Trophoblast cell (in vitro differentiated cells and primary cell): ENCODE measurements at regions not wholly inside any gene's neighbourhood (a gene's known extent, or its start where the extent isn't known, plus 50 kb on each side); places are given as distances from the start of the nearest gene placed in this dataset.

Experiments
- DNase-seq, 2 donors: peaks; one replicate each; pipeline ENCODE4 v3.0.0-alpha.2; 2016
- H2AFZ ChIP-seq: 2 replicates; pipeline ENCODE4 v1.6.1; 2013; ENCODE audit warnings: low read length, moderate library complexity, mild to moderate bottlenecking; ENCODE audit not compliant: insufficient read depth, poor library complexity
- H2AK5ac ChIP-seq: 2 replicates; pipeline ENCODE4 v1.6.1; 2013; ENCODE audit warnings: mild to moderate bottlenecking, low read length
- H2BK120ac ChIP-seq: 2 replicates; pipeline ENCODE4 v1.6.1; 2013; ENCODE audit warnings: low read length, mild to moderate bottlenecking, moderate library complexity; ENCODE audit not compliant: insufficient read depth, poor library complexity
- H2BK12ac ChIP-seq: 2 replicates; pipeline ENCODE4 v1.6.1; 2013; ENCODE audit warnings: mild to moderate bottlenecking, low read length, moderate library complexity
- H2BK5ac ChIP-seq: 2 replicates; pipeline ENCODE4 v1.6.1; 2013; ENCODE audit warnings: low read length, low read depth, moderate library complexity, mild to moderate bottlenecking; ENCODE audit not compliant: poor library complexity
- H3K14ac ChIP-seq: 2 replicates; pipeline ENCODE4 v1.6.1; 2013; ENCODE audit warnings: mild to moderate bottlenecking, low read length
- H3K18ac ChIP-seq: 2 replicates; pipeline ENCODE4 v1.6.1; 2013; ENCODE audit warnings: mild to moderate bottlenecking, low read length
- H3K23ac ChIP-seq: 2 replicates; pipeline ENCODE4 v1.6.1; 2013; ENCODE audit warnings: low read length
- H3K27ac ChIP-seq: 2 replicates; pipeline ENCODE4 v1.5.1; 2013; ENCODE audit warnings: low read depth, mild to moderate bottlenecking, inconsistent platforms, low read length, moderate library complexity
- H3K27me3 ChIP-seq: 2 replicates; pipeline ENCODE4 v1.6.1; 2013; ENCODE audit warnings: inconsistent platforms, mild to moderate bottlenecking, low read length, moderate library complexity; ENCODE audit not compliant: insufficient read depth
- H3K36me3 ChIP-seq, 2 experiments: 1 replicate in 1 of 2; 2 replicates in 1 of 2; pipeline ENCODE4 v1.6.1; 2013; ENCODE audit warnings: low read length in 2 of 2, mild to moderate bottlenecking in 2 of 2, moderate library complexity in 1 of 2; ENCODE audit not compliant: insufficient read depth in 2 of 2, control insufficient read depth in 1 of 2
- H3K4ac ChIP-seq: 2 replicates; pipeline ENCODE4 v1.6.1; 2013; ENCODE audit warnings: low read depth, mild to moderate bottlenecking, low read length, moderate library complexity
- H3K4me1 ChIP-seq, 2 experiments: 1 replicate in 1 of 2; 2 replicates in 1 of 2; pipeline ENCODE4 v1.6.1; 2013; ENCODE audit warnings: low read length in 2 of 2, mild to moderate bottlenecking in 2 of 2, moderate library complexity in 1 of 2; ENCODE audit not compliant: insufficient read depth in 2 of 2, control insufficient read depth in 1 of 2
- H3K4me2 ChIP-seq: 2 replicates; pipeline ENCODE4 v1.6.1; 2013; ENCODE audit warnings: inconsistent platforms, mild to moderate bottlenecking, low read length, moderate library complexity
- H3K4me3 ChIP-seq: 2 replicates; pipeline ENCODE4 v1.5.1; 2013; ENCODE audit warnings: mild to moderate bottlenecking, low read depth, low read length, inconsistent platforms
- H3K79me1 ChIP-seq: one replicate; pipeline ENCODE4 v1.6.1; 2013; ENCODE audit warnings: low read length
- H3K79me2 ChIP-seq: 2 replicates; pipeline ENCODE4 v1.6.1; 2013; ENCODE audit warnings: low read length, mild to moderate bottlenecking; ENCODE audit not compliant: control insufficient read depth, insufficient read depth, poor library complexity
- H3K9ac ChIP-seq: 2 replicates; pipeline ENCODE4 v1.6.1; 2013; ENCODE audit warnings: mild to moderate bottlenecking, low read length
- H3K9me3 ChIP-seq: 2 replicates; pipeline ENCODE4 v1.6.1; 2013; ENCODE audit warnings: low read depth, mild to moderate bottlenecking, control low read depth, inconsistent platforms, low read length; ENCODE audit not compliant: insufficient read depth
- H4K12ac ChIP-seq: 2 replicates; pipeline ENCODE4 v1.6.1; 2013; ENCODE audit warnings: low read depth, mild to moderate bottlenecking, low read length, moderate library complexity
- H4K8ac ChIP-seq: 2 replicates; pipeline ENCODE4 v1.6.1; 2013; ENCODE audit warnings: low read depth, mild to moderate bottlenecking, low read length, moderate library complexity
- H4K91ac ChIP-seq: one replicate; pipeline ENCODE4 v1.6.1; 2013; ENCODE audit warnings: low read depth, mild to moderate bottlenecking, low read length, moderate library complexity
- WGBS: extraction: QIAGEN DNeasy Blood & Tissue Kit; methylation state at CpG from one replicate; pipeline ENCODE4 v1.1.7; 2013; ENCODE audit warnings: missing lambda C conversion rate; ENCODE audit not compliant: insufficient read length, insufficient coverage; ENCODE audit errors: extremely low coverage; 5-methylcytosine and 5-hydroxymethylcytosine counted together

GRCh38 chr9:111222757-111223156 lies 107.3 kb downstream of the OR2K2 start:
- H2BK12ac ChIP-seq = no peak overlapping the region

DNA sequence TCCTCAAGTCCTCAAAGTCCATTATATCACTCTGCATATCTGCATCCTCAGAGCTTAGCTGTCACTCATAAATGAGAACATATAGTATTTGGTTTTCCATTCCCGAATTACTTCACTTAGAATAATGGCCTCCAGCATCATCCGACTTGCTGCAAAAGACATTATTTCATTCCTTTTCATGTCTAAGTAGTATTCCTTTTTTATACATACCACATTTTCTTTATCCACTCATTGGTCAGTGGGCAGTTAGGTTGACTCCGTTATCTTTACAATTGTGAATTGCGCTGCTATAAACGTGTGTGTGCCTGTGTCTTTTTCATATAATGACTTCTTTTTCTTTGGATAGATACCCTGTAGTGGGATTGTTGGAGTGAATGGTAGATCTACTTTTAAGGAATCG lies 117.2 kb downstream of the OR2K2 start:
- no peak overlapping the region for H3K27ac ChIP-seq
- H2AFZ ChIP-seq = no peak overlapping the region
- no peak overlapping the region for H4K91ac ChIP-seq
- no peaks in the 10 kb centered on the region for H3K79me2 ChIP-seq
- no peaks in the 10 kb centered on the region for H3K27me3 ChIP-seq
- H2AK5ac ChIP-seq = no peak overlapping the region
- no peak overlapping the region for H2BK120ac ChIP-seq
- H3K79me1 ChIP-seq = no peaks in the 10 kb centered on the region
- no peak overlapping the region for H3K4me3 ChIP-seq
- no peaks in the 10 kb centered on the region for H3K9me3 ChIP-seq
- no peak overlapping the region for H3K9ac ChIP-seq
- no peak for DNase-seq
- H3K23ac ChIP-seq = no peak overlapping the region
- H3K4me1 ChIP-seq = no peaks in the 10 kb centered on the region
- no CpG with 5 or more reads among the region's 6 CpGs for WGBS
- H3K36me3 ChIP-seq = no peaks in the 10 kb centered on the region
- H3K14ac ChIP-seq = no peak overlapping the region
- H2BK12ac ChIP-seq = no peak overlapping the region
- no peak overlapping the region for H3K18ac ChIP-seq
- no peak overlapping the region for H4K8ac ChIP-seq
- H4K12ac ChIP-seq = no peak overlapping the region
- H3K4me2 ChIP-seq = no peak overlapping the region
- no peak overlapping the region for H3K4ac ChIP-seq
- H2BK5ac ChIP-seq = no peak overlapping the region

More at GRCh38 chr9:111222757-111223156, 107.3 kb downstream of the OR2K2 start:
- Histone ChIP-seq H4K12ac (no peak overlapping the region), H3K79me2 (no peaks in the 10 kb centered on the region), H2BK120ac (no peak overlapping the region), H3K4me1 (no peaks in the 10 kb centered on the region), H3K14ac (no peak overlapping the region), H2AFZ (no peak overlapping the region), H3K4ac (no peak overlapping the region), H3K27me3 (no peaks in the 10 kb centered on the region), H4K8ac (no peak overlapping the region), H3K9me3 (no peaks in the 10 kb centered on the region), H3K18ac (no peak overlapping the region), H2AK5ac (no peak overlapping the region), H3K4me2 (no peak overlapping the region), H3K36me3 (no peaks in the 10 kb centered on the region), H3K23ac (no peak overlapping the region), H4K91ac (no peak overlapping the region), H3K9ac (no peak overlapping the region), H2BK5ac (no peak overlapping the region), H3K4me3 (no peak overlapping the region), H3K79me1 (no peaks in the 10 kb centered on the region), H3K27ac (no peak overlapping the region)
- WGBS = no CpG with 5 or more reads among the region's 1 CpG
- no peak for DNase-seq

DNA sequence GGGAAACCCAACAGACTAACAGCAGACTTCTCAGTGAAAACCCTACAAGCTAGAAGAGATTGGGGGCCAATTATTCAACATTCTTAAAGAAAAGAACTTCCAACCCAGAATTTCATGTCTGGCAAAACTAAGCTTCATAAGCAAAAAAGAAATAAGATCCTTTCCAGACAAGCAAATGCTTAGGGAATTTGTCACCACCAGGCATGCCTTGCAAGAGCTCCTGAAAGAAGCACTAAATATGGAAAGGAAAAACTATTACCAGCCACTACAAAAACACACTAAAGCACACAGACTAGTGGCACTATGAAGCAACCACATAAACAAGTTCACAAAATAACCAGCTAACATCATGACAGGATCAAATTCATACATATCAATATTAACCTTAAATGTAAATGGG lies 131.1 kb downstream of the OR2K2 start:
- H3K4me3 ChIP-seq = no peak overlapping the region
- H3K79me2 ChIP-seq = no peaks in the 10 kb centered on the region
- no peak overlapping the region for H3K27ac ChIP-seq
- DNase-seq = no peak
- H3K4ac ChIP-seq = no peak overlapping the region
- no peak overlapping the region for H3K23ac ChIP-seq
- H2BK5ac ChIP-seq = no peak overlapping the region
- H2AK5ac ChIP-seq = no peak overlapping the region
- H3K18ac ChIP-seq = no peak overlapping the region
- H3K79me1 ChIP-seq = no peaks in the 10 kb centered on the region
- H4K8ac ChIP-seq = no peak overlapping the region
- no peak overlapping the region for H2AFZ ChIP-seq
- no peaks in the 10 kb centered on the region for H3K27me3 ChIP-seq
- H4K12ac ChIP-seq = no peak overlapping the region
- no peaks in the 10 kb centered on the region for H3K36me3 ChIP-seq
- no peak overlapping the region for H3K14ac ChIP-seq
- no peaks in the 10 kb centered on the region for H3K9me3 ChIP-seq
- peaks cover 0 to 6% of the 10 kb centered on the region in 2 experiments for H3K4me1 ChIP-seq
- no peak overlapping the region for H2BK12ac ChIP-seq
- no peak overlapping the region for H4K91ac ChIP-seq
- H2BK120ac ChIP-seq = no peak overlapping the region
- no peak overlapping the region for H3K4me2 ChIP-seq
- no peak overlapping the region for H3K9ac ChIP-seq

DNA sequence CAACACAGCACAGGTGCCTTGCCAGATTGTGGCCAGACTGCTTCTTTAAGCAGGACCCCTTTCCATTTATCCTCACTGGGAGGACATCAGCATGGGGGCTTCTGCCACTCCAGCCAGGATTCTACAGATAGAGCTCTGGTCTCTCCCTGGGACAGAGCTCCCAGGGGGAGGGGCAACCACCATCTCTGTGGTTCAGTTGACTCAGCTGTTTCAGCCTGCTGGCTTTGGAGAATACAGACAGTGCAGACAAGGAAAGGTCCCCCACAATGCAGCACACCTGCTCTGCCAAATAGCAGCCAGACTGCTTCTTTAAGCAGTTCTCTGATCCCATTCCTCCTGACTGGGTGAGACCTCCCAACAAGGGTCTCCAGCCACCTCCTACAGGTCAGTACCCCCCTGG lies 132.8 kb downstream of the OR2K2 start:
- Histone ChIP-seq H2BK5ac (no peak overlapping the region), H3K4me3 (no peak overlapping the region), H2BK12ac (no peak overlapping the region), H3K14ac (no peak overlapping the region), H2AFZ (no peak overlapping the region), H3K79me1 (no peaks in the 10 kb centered on the region), H3K23ac (no peak overlapping the region), H4K91ac (no peak overlapping the region), H4K12ac (no peak overlapping the region), H3K27ac (no peak overlapping the region), H2AK5ac (no peak overlapping the region), H3K36me3 (no peaks in the 10 kb centered on the region), H3K18ac (no peak overlapping the region), H3K9me3 (no peaks in the 10 kb centered on the region), H3K79me2 (no peaks in the 10 kb centered on the region), H3K9ac (no peak overlapping the region), H3K4me2 (no peak overlapping the region), H2BK120ac (no peak overlapping the region), H4K8ac (no peak overlapping the region), H3K27me3 (no peaks in the 10 kb centered on the region), H3K4me1 (peaks cover 0 to 6% of the 10 kb centered on the region in 2 experiments), H3K4ac (no peak overlapping the region)
- DNase-seq = no peak

DNA sequence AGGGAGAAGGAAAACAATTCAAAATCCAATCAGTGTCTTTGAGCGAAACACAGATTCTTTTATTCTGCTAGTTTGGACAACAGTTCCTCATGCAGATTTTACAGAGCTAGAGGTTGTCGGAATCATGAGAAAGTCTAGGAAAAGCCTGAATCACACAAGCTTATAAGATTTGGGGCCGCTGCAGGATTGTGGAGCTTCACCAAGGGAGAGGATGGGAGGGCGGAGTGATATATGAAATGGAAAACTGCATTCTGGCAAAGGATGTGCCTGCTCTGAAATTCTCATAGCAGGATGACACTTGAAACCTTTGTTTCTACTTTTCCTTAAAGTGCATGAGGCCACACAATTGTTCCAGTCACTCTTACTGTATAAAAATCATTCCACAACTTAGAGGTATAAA lies 134.3 kb downstream of the OR2K2 start:
- Histone ChIP-seq H3K27ac (no peak overlapping the region), H2BK12ac (no peak overlapping the region), H3K79me2 (no peaks in the 10 kb centered on the region), H3K18ac (no peak overlapping the region), H3K4ac (no peak overlapping the region), H3K4me3 (no peak overlapping the region), H2BK5ac (no peak overlapping the region), H2AK5ac (no peak overlapping the region), H4K12ac (no peak overlapping the region), H4K91ac (no peak overlapping the region), H3K4me1 (peaks cover 0 to 6% of the 10 kb centered on the region in 2 experiments), H3K4me2 (no peak overlapping the region), H2BK120ac (no peak overlapping the region), H3K9ac (no peak overlapping the region), H2AFZ (no peak overlapping the region), H3K23ac (no peak overlapping the region), H3K79me1 (no peaks in the 10 kb centered on the region), H3K27me3 (no peaks in the 10 kb centered on the region), H3K14ac (no peak overlapping the region), H3K9me3 (no peaks in the 10 kb centered on the region), H3K36me3 (no peaks in the 10 kb centered on the region), H4K8ac (no peak overlapping the region)
- no CpG with 5 or more reads among the region's 4 CpGs for WGBS
- no peak for DNase-seq
